ENCODE measurements at regions not wholly inside any gene's neighbourhood (a gene's known extent, or its start where the extent isn't known, plus 50 kb on each side); places are given as distances from the start of the nearest gene placed in this dataset.

DNA sequence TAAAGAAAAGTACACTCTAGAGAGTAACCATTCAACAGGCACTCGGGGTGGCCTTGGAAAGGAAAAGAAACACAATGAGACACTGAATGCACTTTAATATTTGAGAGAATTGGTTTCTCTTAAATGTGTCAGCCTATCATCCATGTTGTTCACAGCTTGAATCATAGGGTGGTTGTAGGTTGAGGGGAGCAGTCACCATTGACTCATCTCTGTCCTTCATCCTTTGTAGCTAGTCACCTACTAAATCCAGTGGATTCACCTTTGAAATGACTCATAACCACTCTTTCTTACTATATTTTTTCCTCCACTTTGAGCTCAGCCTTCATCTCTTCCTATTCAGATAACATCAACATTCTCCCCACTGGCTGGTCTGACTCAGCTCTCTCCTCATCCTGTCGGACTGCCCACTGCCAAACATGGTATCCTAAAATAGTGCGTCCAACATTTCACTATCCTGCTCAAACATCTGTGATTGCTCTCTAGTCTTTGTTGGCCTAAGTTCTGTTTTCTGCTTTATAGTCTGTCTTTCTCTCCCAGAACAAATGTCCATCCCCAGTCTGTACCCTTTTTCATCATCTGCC, 182.7 kb upstream of the GADL1 start:
- TF ChIP-seq, protein P1, sequence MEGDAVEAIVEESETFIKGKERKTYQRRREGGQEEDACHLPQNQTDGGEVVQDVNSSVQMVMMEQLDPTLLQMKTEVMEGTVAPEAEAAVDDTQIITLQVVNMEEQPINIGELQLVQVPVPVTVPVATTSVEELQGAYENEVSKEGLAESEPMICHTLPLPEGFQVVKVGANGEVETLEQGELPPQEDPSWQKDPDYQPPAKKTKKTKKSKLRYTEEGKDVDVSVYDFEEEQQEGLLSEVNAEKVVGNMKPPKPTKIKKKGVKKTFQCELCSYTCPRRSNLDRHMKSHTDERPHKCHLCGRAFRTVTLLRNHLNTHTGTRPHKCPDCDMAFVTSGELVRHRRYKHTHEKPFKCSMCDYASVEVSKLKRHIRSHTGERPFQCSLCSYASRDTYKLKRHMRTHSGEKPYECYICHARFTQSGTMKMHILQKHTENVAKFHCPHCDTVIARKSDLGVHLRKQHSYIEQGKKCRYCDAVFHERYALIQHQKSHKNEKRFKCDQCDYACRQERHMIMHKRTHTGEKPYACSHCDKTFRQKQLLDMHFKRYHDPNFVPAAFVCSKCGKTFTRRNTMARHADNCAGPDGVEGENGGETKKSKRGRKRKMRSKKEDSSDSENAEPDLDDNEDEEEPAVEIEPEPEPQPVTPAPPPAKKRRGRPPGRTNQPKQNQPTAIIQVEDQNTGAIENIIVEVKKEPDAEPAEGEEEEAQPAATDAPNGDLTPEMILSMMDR (IDR thresholded peaks at IDR 0.05) = no peak
- TF ChIP-seq, protein P2, sequence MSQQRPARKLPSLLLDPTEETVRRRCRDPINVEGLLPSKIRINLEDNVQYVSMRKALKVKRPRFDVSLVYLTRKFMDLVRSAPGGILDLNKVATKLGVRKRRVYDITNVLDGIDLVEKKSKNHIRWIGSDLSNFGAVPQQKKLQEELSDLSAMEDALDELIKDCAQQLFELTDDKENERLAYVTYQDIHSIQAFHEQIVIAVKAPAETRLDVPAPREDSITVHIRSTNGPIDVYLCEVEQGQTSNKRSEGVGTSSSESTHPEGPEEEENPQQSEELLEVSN (IDR thresholded peaks at IDR 0.05; ENCODE audit: borderline replicate concordance, low read depth) = no peak
- TF ChIP-seq CHD4 (IDR thresholded peaks at IDR 0.05; ENCODE audit: borderline replicate concordance) = no peak
- TF ChIP-seq BHLHE40 (IDR thresholded peaks at IDR 0.05; ENCODE audit: low read depth, low read length) = no peak
- TF ChIP-seq EHMT2 (IDR thresholded peaks at IDR 0.05; ENCODE audit: low read depth) = no peak
- TF ChIP-seq RNF2 (IDR thresholded peaks at IDR 0.05; ENCODE audit: borderline replicate concordance, low read depth) = no peak

Measured in A549 (cell line).